Activated effector memory CD4-positive, alpha-beta T cell treated with Interleukin-2 at 50 U/mL for 16 hours (primary cell): ENCODE measurements at regions not wholly inside any gene's neighbourhood (a gene's known extent, or its start where the extent isn't known, plus 50 kb on each side); places are given as distances from the start of the nearest gene placed in this dataset.
A peak's percentile ranks its signal among the peaks of the same experiment; 100 is the strongest.

Experiments used
- DNase-seq: peaks from one replicate; pipeline ENCODE4 v3.0.0-alpha.2; 2020

DNA sequence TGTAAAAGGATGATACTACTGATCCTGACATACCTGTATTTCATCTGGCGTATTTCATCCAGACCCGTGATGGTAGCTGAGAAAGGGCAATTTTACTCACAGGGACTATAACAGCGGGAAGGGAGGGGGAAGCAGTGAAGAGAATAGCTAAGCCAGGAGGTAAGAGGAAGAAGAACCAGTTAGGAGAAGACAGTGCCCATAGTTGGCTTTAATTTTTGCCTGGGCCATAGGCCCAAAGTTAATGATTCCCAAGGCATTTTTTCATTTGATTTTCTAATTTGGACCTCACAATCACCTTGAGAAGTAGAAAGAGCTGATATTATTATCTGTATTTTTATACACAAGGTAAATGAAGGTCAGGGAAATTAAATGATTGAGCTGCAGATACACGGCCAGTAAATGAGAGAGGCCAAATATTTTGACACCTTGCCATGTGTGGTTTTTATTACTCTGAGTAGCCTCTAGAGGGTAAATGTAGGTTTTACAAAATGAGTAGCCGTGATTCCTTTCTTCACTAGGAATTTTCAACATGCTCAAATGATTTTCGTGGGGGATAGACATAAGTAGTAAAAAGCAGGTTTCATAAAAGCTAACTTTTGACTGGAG lies 382.2 kb downstream of the FUT8 start:
- DNase-seq: no peak

DNA sequence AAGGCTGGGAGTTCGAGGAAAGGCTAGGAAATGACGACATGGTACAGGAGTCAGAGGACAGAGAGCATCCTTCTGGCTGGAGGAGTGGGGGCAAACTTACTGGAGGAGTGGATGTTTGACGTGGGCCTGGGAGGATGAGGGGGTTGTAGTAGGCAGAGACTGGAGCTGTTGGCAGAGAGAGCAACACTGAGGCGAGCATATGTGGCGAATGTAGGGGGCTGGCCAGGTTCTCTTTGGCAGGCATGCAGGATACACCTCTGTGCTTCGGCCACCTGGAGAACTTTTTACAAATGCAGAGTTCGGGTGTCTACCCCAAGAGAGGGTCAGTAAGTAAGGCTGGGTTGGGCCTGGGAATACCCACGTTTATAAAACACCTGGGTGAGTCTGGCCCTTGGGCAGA lies 385.7 kb downstream of the FUT8 start:
- DNase-seq: no peak

- DNase-seq: no peak
Observed at GRCh38 chr14:65800694-65801093, 388.2 kb downstream of the FUT8 start.

DNA sequence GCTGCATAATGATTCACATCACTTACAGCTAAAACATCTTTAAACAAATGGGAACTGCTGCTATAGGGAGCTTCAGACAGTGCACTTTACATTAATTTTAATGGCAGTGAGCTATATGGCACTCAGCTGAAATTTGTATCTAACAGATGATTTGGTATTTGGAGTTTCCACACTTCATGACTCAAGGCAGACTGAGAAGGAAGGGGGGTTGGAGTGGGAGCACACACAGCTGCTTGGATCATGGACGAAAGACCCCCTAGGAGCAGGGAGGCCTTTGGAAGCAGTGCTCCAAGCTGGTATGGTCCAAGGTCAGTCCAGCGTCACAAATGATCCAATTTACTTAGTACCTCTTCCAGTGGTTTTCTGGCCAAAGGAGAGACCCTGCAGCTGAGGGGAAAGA lies 389.7 kb downstream of the FUT8 start:
- DNase-seq: no peak

- no peak for DNase-seq
Observed at GRCh38 chr14:65803885-65804284, 391.4 kb downstream of the FUT8 start.

DNA sequence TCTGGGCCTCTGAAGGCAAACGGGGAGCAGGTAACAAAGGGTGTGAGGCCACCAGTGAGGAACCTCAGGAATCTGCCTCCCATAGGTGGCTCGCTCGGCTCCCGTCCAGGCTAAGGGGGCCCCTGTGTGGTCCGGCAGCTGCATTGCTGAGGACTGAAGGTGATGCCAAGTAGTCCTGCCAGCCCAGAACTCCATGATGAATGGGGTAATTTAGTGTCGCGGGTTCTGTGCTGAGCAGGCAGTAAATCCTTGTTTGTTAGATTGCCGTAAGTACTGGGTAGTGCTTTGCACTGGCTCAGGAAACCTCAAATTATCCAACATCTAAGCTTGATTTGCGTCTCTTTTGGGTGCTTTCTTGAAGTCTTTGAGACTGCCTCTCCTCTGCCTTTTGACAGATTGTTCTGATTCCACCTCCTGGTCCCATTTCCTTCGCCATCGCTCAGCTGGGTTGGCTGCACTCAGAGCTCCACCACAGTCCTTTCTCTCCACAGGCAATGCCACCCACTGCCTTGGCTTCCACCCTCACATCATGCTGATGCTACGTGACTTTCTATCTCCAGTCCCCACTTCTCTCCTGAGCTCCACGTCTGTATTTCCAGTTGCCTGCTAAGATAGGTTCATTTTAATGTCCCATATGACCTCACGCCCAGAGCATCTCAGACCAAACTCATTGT lies 392.0 kb downstream of the FUT8 start:
- DNase-seq: no peak

DNA sequence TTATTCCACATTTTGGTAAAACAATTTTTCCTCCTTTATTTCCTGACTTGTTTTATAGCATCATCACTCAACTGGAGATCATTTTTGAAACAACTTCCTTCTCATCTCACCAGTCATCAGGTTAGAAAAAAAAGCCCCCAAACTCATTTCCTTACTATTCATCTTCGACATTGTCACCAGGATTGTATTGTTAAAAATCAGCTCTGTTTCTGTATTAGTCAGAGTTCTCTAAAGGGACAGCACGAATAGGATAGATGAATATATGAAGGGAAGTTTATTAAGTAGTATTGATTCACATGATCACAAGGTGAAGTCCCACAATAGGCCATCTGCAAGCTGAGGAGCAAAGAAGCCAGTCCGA lies 392.6 kb downstream of the FUT8 start:
- DNase-seq: no peak

DNA sequence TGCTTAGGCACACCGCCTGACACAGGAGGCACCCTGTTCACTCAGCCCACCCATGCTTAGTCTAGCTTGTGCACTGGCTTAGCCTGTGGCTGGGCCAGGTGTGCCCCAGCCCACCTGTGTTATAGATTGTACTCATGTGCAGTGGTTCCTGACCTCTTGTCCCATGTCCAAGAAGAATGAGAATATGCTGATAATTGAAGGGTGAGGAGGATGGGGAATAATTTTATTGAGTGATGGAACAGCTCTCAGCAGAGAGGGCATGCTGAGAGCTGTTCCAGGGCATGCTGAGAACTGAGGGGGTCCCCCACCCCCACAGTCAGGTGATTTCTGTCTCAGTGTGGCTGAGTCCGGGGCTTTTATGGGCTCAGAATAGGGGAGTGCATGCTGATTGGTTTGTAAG lies 395.9 kb downstream of the FUT8 start:
- no peak for DNase-seq

GRCh38 chr14:65810322-65810721 lies 397.8 kb downstream of the FUT8 start:
- DNase-seq: no peak

- DNase-seq: no peak
Observed at GRCh38 chr14:65813760-65814384, 401.3 kb downstream of the FUT8 start.

GRCh38 chr14:65815127-65815526 lies 402.6 kb downstream of the FUT8 start:
- DNase-seq: no peak

DNA sequence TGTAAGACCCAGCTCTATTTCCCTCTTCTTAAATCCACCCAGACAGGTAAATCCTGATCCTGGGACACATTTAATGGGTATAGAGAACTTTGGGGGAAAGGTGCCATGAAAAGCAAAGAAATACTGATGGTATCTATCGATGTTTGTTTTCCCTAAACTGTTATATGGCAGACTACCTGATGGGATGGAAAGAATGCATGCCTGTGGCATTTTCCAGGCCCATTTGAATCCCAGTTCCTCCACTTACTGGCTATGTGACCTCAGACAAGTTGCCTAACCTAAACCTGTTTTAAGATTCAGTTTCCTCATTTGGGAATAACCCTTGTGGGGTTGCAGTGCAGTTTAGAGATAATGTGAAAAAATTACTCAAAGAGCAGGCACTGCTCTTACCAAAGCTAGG lies 404.5 kb downstream of the FUT8 start:
- no peak for DNase-seq

DNA sequence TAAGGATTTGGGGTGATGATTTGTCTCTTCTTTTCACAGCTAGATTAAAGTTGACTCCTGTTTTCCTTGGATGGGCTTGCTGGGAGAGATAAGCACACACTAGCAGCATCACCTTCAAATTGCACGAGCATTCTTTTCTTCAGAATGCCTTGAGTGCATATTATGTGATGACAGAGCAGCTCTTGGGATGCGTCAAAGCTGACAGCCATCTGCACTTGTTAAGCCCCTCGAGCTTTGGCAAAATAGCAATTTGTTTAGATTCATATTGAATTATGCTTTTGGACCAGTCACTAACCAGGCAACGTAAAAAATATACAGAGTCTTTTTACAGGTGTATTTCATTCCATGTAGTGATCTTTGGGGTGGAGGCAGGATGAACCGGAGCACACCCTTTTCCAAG lies 407.0 kb downstream of the FUT8 start:
- DNase-seq: no peak

DNA sequence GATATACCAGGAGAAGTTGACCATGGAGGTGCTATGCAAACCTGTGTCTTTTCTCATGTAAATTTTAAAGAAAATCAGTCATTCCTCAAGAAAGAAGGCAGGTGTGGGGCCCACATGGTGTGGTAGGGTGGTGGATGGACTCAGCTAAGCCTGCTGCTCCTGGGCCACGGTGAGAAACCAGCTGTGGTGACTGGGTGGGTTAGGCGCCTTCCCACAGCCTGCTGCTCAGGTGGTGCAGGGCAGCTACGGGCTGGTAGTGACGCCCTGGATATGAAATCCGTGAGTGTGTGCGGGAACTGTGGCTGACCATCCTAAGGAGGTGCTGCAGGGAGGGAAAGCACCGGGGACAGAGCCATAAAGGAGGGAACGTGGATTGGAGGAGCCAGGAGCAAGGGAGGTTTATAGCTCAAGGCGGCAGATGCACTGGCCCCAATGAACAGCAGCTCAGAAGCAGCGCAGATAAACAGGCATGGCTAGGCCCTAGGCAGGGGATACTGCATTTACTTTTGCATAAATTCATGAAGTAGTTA lies 408.8 kb downstream of the FUT8 start:
- no peak for DNase-seq

GRCh38 chr14:65824285-65824977 lies 411.9 kb downstream of the FUT8 start:
- DNase-seq: peak; percentile 35

- no peak for DNase-seq
Observed at GRCh38 chr14:65824978-65825299, 412.4 kb downstream of the FUT8 start.

- no peak for DNase-seq
Observed at GRCh38 chr14:65826946-65827345, 414.4 kb downstream of the FUT8 start.

DNA sequence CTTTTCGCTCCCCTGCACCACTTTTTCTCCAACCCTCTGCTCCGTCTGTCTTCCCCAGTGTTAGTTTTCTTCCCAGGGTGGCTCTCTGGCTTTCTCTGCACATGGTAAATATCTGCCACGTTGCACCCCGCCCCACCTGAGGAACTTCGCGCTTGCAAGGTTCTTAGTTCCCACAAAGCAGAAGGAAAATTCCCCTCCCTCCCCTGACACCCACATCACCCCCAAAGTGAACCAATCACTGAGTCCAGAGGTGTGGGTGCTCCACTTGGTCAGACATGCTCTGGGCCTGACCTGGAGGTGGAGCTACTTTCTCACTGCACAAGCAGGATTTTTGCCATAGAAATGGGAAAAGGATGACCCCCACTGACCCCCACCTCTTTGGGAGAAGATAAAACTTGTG lies 415.0 kb downstream of the FUT8 start:
- DNase-seq: no peak

DNA sequence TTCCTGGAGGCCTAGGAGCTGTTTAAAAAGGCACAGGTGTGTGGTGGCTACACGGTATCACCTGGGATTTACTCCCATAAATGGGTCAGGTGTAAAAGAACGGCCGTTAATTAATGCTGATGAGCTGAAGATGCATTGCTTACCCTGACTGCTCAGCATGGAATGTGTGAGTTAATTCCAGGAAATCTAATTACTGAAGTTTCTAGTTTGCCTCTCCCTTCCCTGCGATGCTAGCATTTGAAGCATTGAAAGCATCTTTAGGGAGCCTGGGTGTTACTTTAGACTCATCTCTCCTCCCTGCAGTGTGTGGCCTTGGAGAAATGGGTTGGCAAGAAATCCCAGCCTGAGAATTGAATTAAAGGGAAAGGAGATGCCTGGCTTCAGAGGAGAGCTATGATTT lies 415.9 kb downstream of the FUT8 start:
- DNase-seq: no peak

- no peak for DNase-seq
Observed at GRCh38 chr14:65832431-65833266, 420.1 kb downstream of the FUT8 start.

- no peak for DNase-seq
Observed at GRCh38 chr14:65833267-65833880, 420.8 kb downstream of the FUT8 start.

- no peak for DNase-seq
Observed at GRCh38 chr14:65834051-65834450, 421.5 kb downstream of the FUT8 start.

- no peak for DNase-seq
Observed at GRCh38 chr14:65834812-65835211, 422.3 kb downstream of the FUT8 start.
